PFSK-1 (cell line): ENCODE measurements at regions not wholly inside any gene's neighbourhood (a gene's known extent, or its start where the extent isn't known, plus 50 kb on each side); places are given as distances from the start of the nearest gene placed in this dataset.

ENCODE experiments used
- FOXP2 ChIP-seq: optimal IDR thresholded peaks from 2 replicates; pipeline ENCODE3; 2011; ENCODE audit warnings: borderline replicate concordance, control low read depth, inconsistent platforms; ENCODE audit not compliant: insufficient read depth; ENCODE audit errors: extremely low read length, extremely low read depth
- POLR2AphosphoS5 ChIP-seq: IDR thresholded peaks from 2 replicates; pipeline ENCODE4 v1.6.1; 2012; ENCODE audit warnings: low read depth, mild to moderate bottlenecking, control low read depth, low read length, moderate library complexity
- SIN3A ChIP-seq: IDR thresholded peaks from 2 replicates; pipeline ENCODE4 v1.6.1; 2012; ENCODE audit warnings: mild to moderate bottlenecking, low read length, moderate library complexity, borderline replicate concordance; ENCODE audit not compliant: insufficient read depth
- TAF1 ChIP-seq: IDR thresholded peaks from 2 replicates; pipeline ENCODE4 v1.6.1; 2012; ENCODE audit warnings: low read length, control low read depth, borderline replicate concordance; ENCODE audit not compliant: insufficient read depth
- TF ChIP-seq, protein P1 (sequence below), 2 experiments: IDR thresholded peaks; 2 replicates each; pipeline versions ENCODE4 v1.6.1 to v1.8.0; 2011 to 2012; ENCODE audit warnings: low read depth in 2 of 2, low read length in 2 of 2, control low read depth in 1 of 2, inconsistent platforms in 1 of 2, mild to moderate bottlenecking in 1 of 2, moderate library complexity in 1 of 2; ENCODE audit not compliant: insufficient read depth in 1 of 2

DNA sequence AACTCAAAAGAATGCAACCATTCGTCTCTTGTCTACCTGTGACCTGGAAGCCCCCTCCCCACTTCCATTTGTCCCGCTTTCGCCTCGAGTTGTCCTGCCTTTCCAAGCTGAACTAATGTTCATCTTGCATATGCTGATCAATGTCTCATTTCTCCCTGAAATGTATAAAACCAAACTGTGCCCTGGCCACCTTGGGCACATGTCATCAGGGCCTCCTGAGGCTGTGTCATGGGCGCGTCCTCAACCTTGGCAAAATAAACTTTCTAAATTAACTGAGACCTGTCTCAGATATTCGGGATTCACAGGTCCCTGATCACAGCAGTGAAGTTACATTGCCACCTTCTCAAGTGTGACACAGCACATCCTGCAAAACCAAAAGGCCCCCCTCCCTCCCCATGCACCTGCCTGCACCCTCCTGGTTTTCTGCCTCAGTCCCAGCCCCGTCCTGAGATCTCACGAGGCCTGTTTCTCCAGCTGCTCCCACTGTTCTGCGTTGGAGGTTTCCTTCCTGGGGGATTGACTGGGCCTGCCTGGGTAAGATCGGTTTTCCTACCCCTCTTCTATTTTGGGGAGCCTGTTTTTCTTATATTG, 1328.7 kb downstream of the TBC1D22A start:
- TF ChIP-seq SIN3A (no peak), TAF1 (no peak), POLR2AphosphoS5 (no peak), FOXP2 (no peak)
- TF ChIP-seq, protein P1, sequence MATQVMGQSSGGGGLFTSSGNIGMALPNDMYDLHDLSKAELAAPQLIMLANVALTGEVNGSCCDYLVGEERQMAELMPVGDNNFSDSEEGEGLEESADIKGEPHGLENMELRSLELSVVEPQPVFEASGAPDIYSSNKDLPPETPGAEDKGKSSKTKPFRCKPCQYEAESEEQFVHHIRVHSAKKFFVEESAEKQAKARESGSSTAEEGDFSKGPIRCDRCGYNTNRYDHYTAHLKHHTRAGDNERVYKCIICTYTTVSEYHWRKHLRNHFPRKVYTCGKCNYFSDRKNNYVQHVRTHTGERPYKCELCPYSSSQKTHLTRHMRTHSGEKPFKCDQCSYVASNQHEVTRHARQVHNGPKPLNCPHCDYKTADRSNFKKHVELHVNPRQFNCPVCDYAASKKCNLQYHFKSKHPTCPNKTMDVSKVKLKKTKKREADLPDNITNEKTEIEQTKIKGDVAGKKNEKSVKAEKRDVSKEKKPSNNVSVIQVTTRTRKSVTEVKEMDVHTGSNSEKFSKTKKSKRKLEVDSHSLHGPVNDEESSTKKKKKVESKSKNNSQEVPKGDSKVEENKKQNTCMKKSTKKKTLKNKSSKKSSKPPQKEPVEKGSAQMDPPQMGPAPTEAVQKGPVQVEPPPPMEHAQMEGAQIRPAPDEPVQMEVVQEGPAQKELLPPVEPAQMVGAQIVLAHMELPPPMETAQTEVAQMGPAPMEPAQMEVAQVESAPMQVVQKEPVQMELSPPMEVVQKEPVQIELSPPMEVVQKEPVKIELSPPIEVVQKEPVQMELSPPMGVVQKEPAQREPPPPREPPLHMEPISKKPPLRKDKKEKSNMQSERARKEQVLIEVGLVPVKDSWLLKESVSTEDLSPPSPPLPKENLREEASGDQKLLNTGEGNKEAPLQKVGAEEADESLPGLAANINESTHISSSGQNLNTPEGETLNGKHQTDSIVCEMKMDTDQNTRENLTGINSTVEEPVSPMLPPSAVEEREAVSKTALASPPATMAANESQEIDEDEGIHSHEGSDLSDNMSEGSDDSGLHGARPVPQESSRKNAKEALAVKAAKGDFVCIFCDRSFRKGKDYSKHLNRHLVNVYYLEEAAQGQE (IDR thresholded peaks at IDR 0.05; ENCODE audit: insufficient read depth in 1 of 2, low read depth in 2 of 2, low read length in 2 of 2), result no peak

DNA sequence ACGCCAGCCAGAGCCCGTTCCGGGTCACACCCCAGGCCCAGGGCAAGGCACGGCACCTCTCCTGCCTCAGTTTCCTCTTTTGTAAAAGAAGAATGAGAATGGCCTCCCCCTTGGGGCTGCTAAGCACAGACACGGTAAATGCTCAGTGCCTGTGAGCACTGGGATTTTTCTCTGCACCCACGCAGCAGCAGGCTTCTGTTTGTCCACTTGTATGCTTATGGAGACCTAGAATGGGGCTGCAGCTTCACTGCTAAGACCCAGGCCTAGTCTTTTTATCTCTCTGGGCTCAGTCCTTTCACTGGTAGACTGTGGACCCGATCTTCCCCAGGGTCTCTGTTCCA, 1327.9 kb downstream of the TBC1D22A start:
- TF ChIP-seq FOXP2 (no peak), POLR2AphosphoS5 (no peak), TAF1 (no peak), SIN3A (no peak)
- TF ChIP-seq, protein P1 (IDR thresholded peaks at IDR 0.05; ENCODE audit: insufficient read depth in 1 of 2, low read depth in 2 of 2, low read length in 2 of 2), result no peak

DNA sequence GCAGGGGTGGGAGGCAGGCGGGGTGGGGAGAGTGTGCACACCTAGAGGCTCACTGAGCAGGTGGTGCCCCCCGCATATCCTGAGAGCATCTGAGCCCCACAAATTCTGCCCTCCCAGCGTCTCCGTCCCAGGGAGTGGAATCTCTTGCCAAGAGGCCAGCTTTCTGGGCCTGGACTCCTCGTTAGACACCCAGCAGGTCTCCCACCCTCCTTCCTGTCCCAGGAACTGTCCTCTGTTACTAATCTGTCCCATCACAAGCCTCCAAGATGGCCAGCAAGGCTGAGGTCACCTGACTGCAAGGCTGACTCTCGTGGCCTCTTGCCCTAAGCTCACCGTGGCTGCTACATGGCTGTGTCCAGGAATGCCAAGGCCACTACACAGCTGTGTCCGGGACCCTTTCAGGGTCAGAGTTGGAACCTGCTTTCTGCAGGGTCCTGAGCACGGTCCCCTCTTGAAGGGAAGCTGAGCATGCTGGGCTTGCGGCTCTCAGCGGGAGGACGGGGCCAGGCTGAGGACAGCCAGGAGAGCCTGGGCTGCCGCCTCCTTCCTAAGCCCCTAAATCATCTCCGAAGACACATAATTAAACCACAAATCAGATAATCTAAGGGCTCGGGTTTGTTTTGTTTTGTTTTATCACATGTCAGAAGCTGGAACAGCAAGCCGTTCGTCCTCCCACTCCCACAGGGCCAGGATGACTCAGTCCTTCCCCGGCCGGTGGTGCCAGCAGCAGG, 1327.3 kb downstream of the TBC1D22A start:
- TF ChIP-seq, protein P1 (IDR thresholded peaks at IDR 0.05; ENCODE audit: insufficient read depth in 1 of 2, low read depth in 2 of 2, low read length in 2 of 2), result no peak
- TF ChIP-seq FOXP2, result no peak
- TF ChIP-seq TAF1, result no peak
- no peak for TF ChIP-seq POLR2AphosphoS5
- no peak for TF ChIP-seq SIN3A

DNA sequence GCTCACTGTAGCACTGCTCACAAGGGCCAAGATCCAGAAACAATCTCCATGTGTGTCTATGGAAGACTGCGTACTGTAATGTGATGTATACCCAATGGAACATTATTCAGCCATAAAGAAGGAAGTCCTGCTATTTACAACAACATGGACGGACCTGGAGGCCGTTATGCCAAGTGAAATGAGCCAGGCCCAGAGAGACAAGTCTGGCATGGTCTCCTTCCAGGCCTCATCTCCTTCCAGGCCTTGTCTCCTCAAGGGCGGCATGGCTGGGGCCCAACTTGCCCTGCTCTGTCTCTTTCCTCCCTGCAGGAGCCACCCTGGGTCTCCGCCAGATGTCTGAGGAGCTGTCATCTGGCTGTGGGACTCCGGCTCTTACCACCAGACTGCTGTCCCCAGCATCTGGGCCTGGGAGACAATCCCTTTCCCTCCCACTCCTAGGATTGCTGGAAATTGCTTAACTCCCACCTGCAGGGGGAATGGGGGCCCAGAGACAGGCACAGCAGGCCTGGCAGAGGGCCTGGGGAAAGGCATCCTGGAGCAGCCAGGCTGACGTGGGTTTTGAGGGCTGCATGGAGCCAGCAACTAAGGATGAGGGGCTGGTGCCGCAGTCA, 1326.6 kb downstream of the TBC1D22A start:
- TF ChIP-seq TAF1 (no peak), POLR2AphosphoS5 (no peak), FOXP2 (no peak), SIN3A (no peak)
- TF ChIP-seq, protein P1 (IDR thresholded peaks at IDR 0.05; ENCODE audit: insufficient read depth in 1 of 2, low read depth in 2 of 2, low read length in 2 of 2), result no peak
